CD4-positive, alpha-beta T cell (primary cell): ENCODE measurements at regions not wholly inside any gene's neighbourhood (a gene's known extent, or its start where the extent isn't known, plus 50 kb on each side); places are given as distances from the start of the nearest gene placed in this dataset.

Experiments used
- ATAC-seq: fragments of 200-7000 bp; cut with Tn5 transposase; one replicate; pipeline ENCODE4 v1.10.0; 2022; ENCODE audit warnings: mild to moderate bottlenecking; ENCODE audit not compliant: poor library complexity
- CTCF ChIA-PET: fragments of 350-600 bp; sonication (Branson Sonifier 250); formaldehyde crosslinking; loops from one replicate; lab custom pipeline; 2021; ENCODE audit warnings: antibody characterized with exemption, inconsistent platforms; lab: Charles Lee
- POLR2A ChIA-PET: fragments of 350-600 bp; sonication (Branson Sonifier 250); formaldehyde crosslinking; loops from one replicate; lab custom pipeline; 2021; ENCODE audit warnings: antibody characterized with exemption, inconsistent platforms; lab: Charles Lee
- DNase-seq, 14 experiments: peaks; one replicate each; pipeline ENCODE4 v3.0.0-alpha.2; 2013 to 2020; ENCODE audit warnings: mixed read lengths in 2 of 14
- H3K27ac ChIP-seq, 2 donors: one replicate each; pipeline versions ENCODE4 v1.5.1 to v1.7.0; 2013; ENCODE audit warnings: low read length in 2 of 2, low read depth in 1 of 2, mild to moderate bottlenecking in 1 of 2
- H3K27me3 ChIP-seq, 2 experiments: 1 replicate in 1 of 2; 2 replicates in 1 of 2; pipeline versions ENCODE4 v1.6.1 to v1.7.0; 2013; ENCODE audit warnings: low read length in 2 of 2, control low read depth in 1 of 2, mild to moderate bottlenecking in 1 of 2, moderate library complexity in 1 of 2; ENCODE audit not compliant: insufficient read depth in 2 of 2, control insufficient read depth in 1 of 2
- H3K36me3 ChIP-seq: one replicate; pipeline ENCODE4 v1.6.1; 2013; ENCODE audit warnings: low read length, control low read depth; ENCODE audit not compliant: insufficient read depth
- H3K4me1 ChIP-seq: one replicate; pipeline ENCODE4 v1.6.1; 2013; ENCODE audit warnings: low read length, control low read depth; ENCODE audit not compliant: insufficient read depth
- H3K4me3 ChIP-seq: one replicate; pipeline ENCODE4 v1.5.1; 2013; ENCODE audit warnings: mild to moderate bottlenecking, low read length, moderate library complexity
- H3K9me3 ChIP-seq, 2 experiments: 1 replicate in 1 of 2; 2 replicates in 1 of 2; pipeline versions ENCODE4 v1.6.1 to v1.7.0; 2013; ENCODE audit warnings: low read length in 2 of 2, mild to moderate bottlenecking in 2 of 2, control low read depth in 1 of 2, moderate library complexity in 1 of 2; ENCODE audit not compliant: control insufficient read depth in 1 of 2, insufficient read depth in 1 of 2
- H3K27ac Mint-ChIP-seq: one replicate; pipeline ENCODE4 v1.8.0; 2020; ENCODE audit warnings: mixed read lengths
- H3K27me3 Mint-ChIP-seq: one replicate; pipeline ENCODE4 v1.8.0; 2021; ENCODE audit warnings: mixed read lengths
- H3K36me3 Mint-ChIP-seq: one replicate; pipeline ENCODE4 v1.8.0; 2021; ENCODE audit warnings: low read depth, mixed read lengths
- H3K4me1 Mint-ChIP-seq: one replicate; pipeline ENCODE4 v1.8.0; 2021; ENCODE audit warnings: low read depth, mixed read lengths
- H3K4me3 Mint-ChIP-seq: one replicate; pipeline ENCODE4 v1.8.0; 2020; ENCODE audit warnings: mild to moderate bottlenecking, mixed read lengths
- H3K9me3 Mint-ChIP-seq: one replicate; pipeline ENCODE4 v1.8.0; 2020; ENCODE audit warnings: mixed read lengths
- intact Hi-C, 2 experiments: fragments of 100-400 bp; cut with DNase I in 1 of 2; cut with micrococcal nuclease in 1 of 2; formaldehyde crosslinking; loops; one replicate each; pipeline versions ENCODE4 v1.15.1 to v1.9.0; 2023 to 2025; cut with DNase I, micrococcal nuclease
- TF ChIP-seq, protein P1 (sequence below): fragments of 200-600 bp; IDR thresholded peaks from one replicate; pipeline ENCODE4 v1.8.0; 2022; ENCODE audit warnings: antibody characterized with exemption, mild to moderate bottlenecking

DNA sequence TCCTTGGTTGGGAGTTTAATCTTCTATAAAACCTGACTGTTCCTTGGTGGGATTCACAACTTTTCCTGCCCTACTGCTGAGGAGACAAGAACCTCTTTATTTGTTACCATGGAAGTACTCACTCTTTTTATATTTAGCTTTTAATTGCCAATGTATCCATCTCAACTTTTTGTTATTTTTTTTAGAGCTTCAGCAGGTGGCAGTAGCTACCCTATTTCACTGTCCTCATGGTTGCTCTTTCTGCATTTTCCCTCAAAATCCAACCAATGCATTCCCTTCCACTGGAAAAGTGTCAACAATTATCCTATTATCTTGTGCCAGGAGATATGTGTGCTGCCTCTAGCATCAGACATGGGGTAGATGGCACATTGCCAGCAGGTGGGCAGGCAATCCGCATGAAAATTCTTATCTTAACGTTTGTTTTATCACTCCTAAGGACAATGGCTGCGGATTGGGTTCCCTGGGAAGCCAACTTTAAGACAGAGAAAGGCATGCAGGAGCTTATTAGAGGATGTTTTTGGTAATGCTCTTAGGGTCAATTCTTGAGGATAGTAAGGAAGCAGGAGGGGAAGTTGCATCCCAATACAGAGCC, 406.4 kb downstream of the SNAPC1 start:
- Mint-ChIP-seq H3K4me3 (no peak overlapping the region), H3K9me3 (no peaks in the 10 kb centered on the region), H3K27me3 (peaks cover 39% of the 10 kb centered on the region), H3K36me3 (no peaks in the 10 kb centered on the region), H3K27ac (no peak overlapping the region), H3K4me1 (no peaks in the 10 kb centered on the region)
- ATAC-seq (no peak), DNase-seq (no peak)
- H3K4me1 ChIP-seq = no peaks in the 10 kb centered on the region
- ChIA-PET CTCF (no interaction called here), POLR2A (no interaction called here)
- H3K27me3 ChIP-seq = peaks cover 0 to 5% of the 10 kb centered on the region in 2 experiments
- no peaks in the 10 kb centered on the region for H3K36me3 ChIP-seq
- H3K9me3 ChIP-seq = no peaks in the 10 kb centered on the region
- TF ChIP-seq, protein P1, sequence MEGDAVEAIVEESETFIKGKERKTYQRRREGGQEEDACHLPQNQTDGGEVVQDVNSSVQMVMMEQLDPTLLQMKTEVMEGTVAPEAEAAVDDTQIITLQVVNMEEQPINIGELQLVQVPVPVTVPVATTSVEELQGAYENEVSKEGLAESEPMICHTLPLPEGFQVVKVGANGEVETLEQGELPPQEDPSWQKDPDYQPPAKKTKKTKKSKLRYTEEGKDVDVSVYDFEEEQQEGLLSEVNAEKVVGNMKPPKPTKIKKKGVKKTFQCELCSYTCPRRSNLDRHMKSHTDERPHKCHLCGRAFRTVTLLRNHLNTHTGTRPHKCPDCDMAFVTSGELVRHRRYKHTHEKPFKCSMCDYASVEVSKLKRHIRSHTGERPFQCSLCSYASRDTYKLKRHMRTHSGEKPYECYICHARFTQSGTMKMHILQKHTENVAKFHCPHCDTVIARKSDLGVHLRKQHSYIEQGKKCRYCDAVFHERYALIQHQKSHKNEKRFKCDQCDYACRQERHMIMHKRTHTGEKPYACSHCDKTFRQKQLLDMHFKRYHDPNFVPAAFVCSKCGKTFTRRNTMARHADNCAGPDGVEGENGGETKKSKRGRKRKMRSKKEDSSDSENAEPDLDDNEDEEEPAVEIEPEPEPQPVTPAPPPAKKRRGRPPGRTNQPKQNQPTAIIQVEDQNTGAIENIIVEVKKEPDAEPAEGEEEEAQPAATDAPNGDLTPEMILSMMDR = no peak
- intact Hi-C loops = loop anchor here in 1 of 2 experiments (10.0 kb wide), 1 partner anchor 1106 kb away; no protein-coding TSS in a partner anchor
- no peak overlapping the region for H3K4me3 ChIP-seq
- H3K27ac ChIP-seq = no peak overlapping the region

DNA sequence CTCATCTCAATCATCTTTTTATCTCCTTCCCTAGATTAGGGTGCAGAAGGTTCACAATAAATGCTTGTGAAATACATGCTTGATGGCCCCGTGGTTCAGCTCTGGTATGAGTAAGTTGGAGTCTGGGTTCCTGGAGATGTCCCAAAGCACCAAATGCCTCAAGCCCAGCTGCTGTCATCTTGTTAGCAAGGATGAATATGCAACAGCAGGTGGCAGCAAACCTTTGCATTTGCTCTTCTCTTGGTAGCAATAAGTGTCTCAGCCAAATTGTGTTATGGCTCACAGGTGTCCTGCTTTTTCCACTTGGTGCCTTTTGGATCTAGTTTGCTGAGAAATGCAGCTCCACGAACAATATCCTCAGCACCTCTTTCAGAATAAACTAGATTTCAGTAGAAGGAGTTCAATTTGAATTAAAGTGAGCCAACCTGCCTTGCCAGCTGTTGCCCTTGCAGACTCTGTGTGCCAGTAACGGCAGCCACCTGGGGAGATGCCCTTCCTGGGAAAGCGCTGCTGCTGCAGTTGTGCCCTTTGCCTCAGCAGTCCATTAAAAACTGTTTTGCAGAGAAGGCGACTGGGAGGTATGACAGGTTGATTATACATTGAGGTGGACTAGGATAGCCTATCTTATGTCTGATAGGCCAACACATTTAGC, 417.3 kb downstream of the SNAPC1 start:
- no peaks in the 10 kb centered on the region for H3K4me1 ChIP-seq
- peaks cover 2 to 7% of the 10 kb centered on the region in 2 experiments for H3K27me3 ChIP-seq
- no peak overlapping the region for H3K27ac Mint-ChIP-seq
- peaks cover 44% of the 10 kb centered on the region for H3K27me3 Mint-ChIP-seq
- H3K4me3 Mint-ChIP-seq = no peak overlapping the region
- intact Hi-C loops = no loop called here
- no peaks in the 10 kb centered on the region for H3K9me3 ChIP-seq
- no peaks in the 10 kb centered on the region for H3K4me1 Mint-ChIP-seq
- ATAC-seq (no peak), DNase-seq (peak in 3 of 14 experiments; percentile 8 to 23 (median 11))
- no peaks in the 10 kb centered on the region for H3K36me3 Mint-ChIP-seq
- no peak overlapping the region for H3K4me3 ChIP-seq
- POLR2A ChIA-PET = no interaction called here
- CTCF ChIA-PET = no interaction called here
- no peak overlapping the region for H3K27ac ChIP-seq
- H3K9me3 Mint-ChIP-seq = no peaks in the 10 kb centered on the region
- TF ChIP-seq, protein P1 = no peak
- no peaks in the 10 kb centered on the region for H3K36me3 ChIP-seq

DNA sequence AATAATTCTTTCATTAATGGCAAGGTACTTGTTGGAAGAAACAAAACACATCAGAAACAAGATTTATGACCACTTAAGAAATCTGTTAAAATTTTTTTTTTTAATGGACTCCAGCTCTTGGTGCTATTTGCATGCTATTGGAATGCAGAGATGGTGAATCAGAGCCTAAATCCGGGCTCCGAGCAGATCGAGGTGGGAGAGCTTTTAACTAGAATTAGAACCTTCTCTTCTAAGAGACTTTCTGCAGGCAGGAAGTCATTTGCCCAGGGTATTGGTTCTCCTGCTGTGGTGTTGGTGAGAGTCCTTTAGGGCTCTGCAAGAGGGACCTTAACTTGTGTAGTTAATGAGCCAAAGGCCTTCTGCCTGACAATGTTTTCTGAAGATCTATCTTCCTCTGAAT, 419.4 kb downstream of the SNAPC1 start:
- Histone ChIP-seq H3K27me3 (peaks cover under 1 to 2% of the 10 kb centered on the region in 2 experiments), H3K4me1 (no peaks in the 10 kb centered on the region), H3K4me3 (no peak overlapping the region), H3K27ac (no peak overlapping the region), H3K36me3 (no peaks in the 10 kb centered on the region), H3K9me3 (no peaks in the 10 kb centered on the region)
- Mint-ChIP-seq H3K4me3 (no peak overlapping the region), H3K4me1 (no peaks in the 10 kb centered on the region), H3K27me3 (peaks cover 45% of the 10 kb centered on the region), H3K36me3 (no peaks in the 10 kb centered on the region), H3K27ac (no peak overlapping the region), H3K9me3 (no peaks in the 10 kb centered on the region)
- POLR2A ChIA-PET = no interaction called here
- ATAC-seq (no peak), DNase-seq (no peak)
- TF ChIP-seq, protein P1 = no peak
- CTCF ChIA-PET = no interaction called here
- intact Hi-C loops = no loop called here
